ENCODE measurements at regions not wholly inside any gene's neighbourhood (a gene's known extent, or its start where the extent isn't known, plus 50 kb on each side); places are given as distances from the start of the nearest gene placed in this dataset.

DNA sequence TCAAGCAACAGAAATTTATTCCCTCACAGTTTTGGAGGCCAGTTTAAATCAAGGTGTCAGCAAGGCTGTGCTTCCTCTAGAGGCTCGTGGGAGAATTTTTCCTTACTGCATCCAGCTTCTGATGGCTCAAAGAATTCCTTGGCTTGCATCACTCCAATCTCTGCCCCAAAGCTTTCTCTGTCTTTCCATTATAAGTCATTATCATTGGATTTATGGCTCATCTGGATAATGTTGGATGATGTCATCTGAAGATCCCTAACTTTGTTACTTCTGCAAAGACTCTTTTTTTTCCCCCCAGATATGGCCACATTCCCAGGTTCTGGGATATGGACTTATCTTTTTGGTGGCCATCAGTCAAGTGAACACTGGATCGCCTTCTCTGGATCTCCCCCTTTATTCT is 146.3 kb upstream of the B3GAT2 start:
- Mint-ChIP-seq H3K27ac (no peak overlapping the region), H3K27me3 (no peaks in the 10 kb centered on the region), H3K36me3 (no peaks in the 10 kb centered on the region), H3K4me1 (ENCODE audit: unreplicated experiment) (peaks cover 12% of the 10 kb centered on the region), H3K4me3 (no peak overlapping the region), H3K9me3 (no peaks in the 10 kb centered on the region)
- TF ChIP-seq, protein P1, sequence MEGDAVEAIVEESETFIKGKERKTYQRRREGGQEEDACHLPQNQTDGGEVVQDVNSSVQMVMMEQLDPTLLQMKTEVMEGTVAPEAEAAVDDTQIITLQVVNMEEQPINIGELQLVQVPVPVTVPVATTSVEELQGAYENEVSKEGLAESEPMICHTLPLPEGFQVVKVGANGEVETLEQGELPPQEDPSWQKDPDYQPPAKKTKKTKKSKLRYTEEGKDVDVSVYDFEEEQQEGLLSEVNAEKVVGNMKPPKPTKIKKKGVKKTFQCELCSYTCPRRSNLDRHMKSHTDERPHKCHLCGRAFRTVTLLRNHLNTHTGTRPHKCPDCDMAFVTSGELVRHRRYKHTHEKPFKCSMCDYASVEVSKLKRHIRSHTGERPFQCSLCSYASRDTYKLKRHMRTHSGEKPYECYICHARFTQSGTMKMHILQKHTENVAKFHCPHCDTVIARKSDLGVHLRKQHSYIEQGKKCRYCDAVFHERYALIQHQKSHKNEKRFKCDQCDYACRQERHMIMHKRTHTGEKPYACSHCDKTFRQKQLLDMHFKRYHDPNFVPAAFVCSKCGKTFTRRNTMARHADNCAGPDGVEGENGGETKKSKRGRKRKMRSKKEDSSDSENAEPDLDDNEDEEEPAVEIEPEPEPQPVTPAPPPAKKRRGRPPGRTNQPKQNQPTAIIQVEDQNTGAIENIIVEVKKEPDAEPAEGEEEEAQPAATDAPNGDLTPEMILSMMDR (conservative IDR thresholded peaks at IDR 0.05) = no peak
- no peak for DNase-seq (ENCODE audit: extremely low spot score, unreplicated experiment)

DNA sequence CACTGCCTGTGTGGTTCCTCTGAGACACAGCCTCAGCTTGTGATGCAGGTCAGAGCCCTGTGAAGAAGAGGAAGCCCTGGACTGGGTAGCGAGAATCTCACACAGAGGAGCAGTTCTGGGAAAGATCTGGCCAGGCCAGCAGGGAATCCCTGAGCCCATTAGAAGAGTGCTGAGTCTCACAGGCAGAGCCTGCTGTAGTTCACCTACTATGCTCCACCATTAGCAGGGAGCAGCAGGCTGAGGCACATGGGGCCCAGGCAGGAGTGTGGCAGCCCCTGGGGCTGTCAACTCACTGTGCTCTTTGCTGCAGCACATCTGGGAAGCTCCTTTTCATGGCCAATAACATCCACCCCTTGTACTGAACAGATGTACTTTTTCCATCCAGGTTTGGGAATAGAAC is 146.8 kb upstream of the B3GAT2 start:
- Mint-ChIP-seq H3K36me3 (no peaks in the 10 kb centered on the region), H3K27me3 (no peaks in the 10 kb centered on the region), H3K9me3 (no peaks in the 10 kb centered on the region), H3K27ac (no peak overlapping the region), H3K4me1 (ENCODE audit: unreplicated experiment) (peaks cover 14% of the 10 kb centered on the region), H3K4me3 (no peak overlapping the region)
- no peak for DNase-seq (ENCODE audit: extremely low spot score, unreplicated experiment)
- TF ChIP-seq, protein P1 (conservative IDR thresholded peaks at IDR 0.05) = no peak

DNA sequence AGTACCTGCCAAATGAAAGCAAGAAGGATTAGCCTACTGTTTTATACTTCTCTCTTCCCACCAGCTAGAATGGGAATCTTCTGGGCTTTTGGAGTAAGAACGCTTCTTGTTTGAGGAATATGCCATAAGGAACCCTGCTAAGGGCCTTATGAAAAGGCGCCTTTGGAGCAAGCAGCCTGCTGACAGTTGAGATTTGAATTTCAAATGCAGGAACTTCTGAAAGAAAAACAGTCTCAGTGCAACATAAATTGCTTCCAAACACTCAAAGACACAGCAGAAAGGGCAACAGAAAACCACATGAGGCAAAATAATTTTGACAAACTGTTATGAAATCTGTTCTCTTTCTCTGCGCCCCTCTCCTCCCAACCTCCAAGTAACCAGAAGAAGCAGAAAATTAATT is 149.4 kb upstream of the B3GAT2 start:
- TF ChIP-seq, protein P1 (conservative IDR thresholded peaks at IDR 0.05) = no peak
- no peaks in the 10 kb centered on the region for H3K27me3 Mint-ChIP-seq

DNA sequence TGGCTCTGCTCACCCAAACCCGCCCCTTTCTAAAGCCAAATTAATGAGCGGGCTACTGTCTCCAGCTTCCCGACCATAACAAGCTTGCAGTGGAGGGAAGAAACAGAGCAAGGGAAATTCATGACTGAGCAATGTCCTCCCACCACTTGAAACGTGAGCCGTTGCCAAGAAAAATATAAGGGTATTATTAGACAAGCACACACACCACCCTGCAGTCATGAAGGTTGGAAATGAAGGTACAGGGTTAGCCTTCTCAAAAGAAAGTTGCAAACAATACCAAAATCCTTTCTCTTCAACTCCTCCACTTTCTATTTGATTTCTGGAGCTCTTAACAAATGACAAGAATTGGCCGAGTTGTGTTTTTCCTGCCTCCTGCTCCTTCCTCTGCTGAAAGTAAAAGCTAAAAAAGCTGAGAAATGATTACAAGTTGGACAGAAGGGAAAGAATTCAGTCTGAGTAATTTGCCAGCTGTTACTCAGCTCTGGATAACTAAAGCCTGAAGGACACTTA is 151.1 kb upstream of the B3GAT2 start:
- TF ChIP-seq, protein P1 (conservative IDR thresholded peaks at IDR 0.05) = no peak
- H3K27ac Mint-ChIP-seq = no peak overlapping the region
- no peaks in the 10 kb centered on the region for H3K9me3 Mint-ChIP-seq
- no peaks in the 10 kb centered on the region for H3K27me3 Mint-ChIP-seq
- no peak for DNase-seq (ENCODE audit: extremely low spot score, unreplicated experiment)
- peak overlapping the region; percentile 42 for H3K4me3 Mint-ChIP-seq
- H3K4me1 Mint-ChIP-seq (ENCODE audit: unreplicated experiment) = peaks cover 14% of the 10 kb centered on the region
- no peaks in the 10 kb centered on the region for H3K36me3 Mint-ChIP-seq

More for the DNA sequence above, 149.4 kb upstream of the B3GAT2 start:
- Mint-ChIP-seq H3K36me3 (no peaks in the 10 kb centered on the region), H3K9me3 (no peaks in the 10 kb centered on the region), H3K4me1 (ENCODE audit: unreplicated experiment) (peaks cover 14% of the 10 kb centered on the region), H3K4me3 (no peak overlapping the region), H3K27ac (no peak overlapping the region)
- no peak for DNase-seq (ENCODE audit: extremely low spot score, unreplicated experiment)

DNA sequence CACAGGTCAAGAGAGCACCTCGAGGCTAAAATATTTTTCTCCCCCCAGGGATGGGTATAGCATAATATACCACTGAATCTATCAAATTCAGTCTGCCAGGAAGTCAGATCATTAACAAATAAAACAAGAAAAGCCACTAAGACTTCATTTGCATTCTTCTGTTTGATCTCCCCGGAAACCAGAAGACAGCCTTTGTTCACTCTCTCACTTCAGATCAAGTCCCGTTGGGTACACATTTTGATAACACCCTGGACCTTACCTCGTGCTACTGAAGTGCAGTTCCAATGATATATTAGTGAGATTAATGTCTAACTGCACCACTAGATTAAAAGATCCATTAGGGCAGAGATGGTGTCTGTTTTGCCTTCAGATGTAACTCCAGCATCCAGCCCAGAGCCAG is 157.7 kb upstream of the B3GAT2 start:
- H3K4me3 Mint-ChIP-seq = no peak overlapping the region
- H3K9me3 Mint-ChIP-seq = peaks cover 5% of the 10 kb centered on the region
- TF ChIP-seq, protein P1 (conservative IDR thresholded peaks at IDR 0.05) = no peak
- H3K27ac Mint-ChIP-seq = no peak overlapping the region
- no peak for DNase-seq (ENCODE audit: extremely low spot score, unreplicated experiment)
- H3K36me3 Mint-ChIP-seq = no peaks in the 10 kb centered on the region
- H3K4me1 Mint-ChIP-seq (ENCODE audit: unreplicated experiment) = peaks cover 4% of the 10 kb centered on the region
- no peaks in the 10 kb centered on the region for H3K27me3 Mint-ChIP-seq

DNA sequence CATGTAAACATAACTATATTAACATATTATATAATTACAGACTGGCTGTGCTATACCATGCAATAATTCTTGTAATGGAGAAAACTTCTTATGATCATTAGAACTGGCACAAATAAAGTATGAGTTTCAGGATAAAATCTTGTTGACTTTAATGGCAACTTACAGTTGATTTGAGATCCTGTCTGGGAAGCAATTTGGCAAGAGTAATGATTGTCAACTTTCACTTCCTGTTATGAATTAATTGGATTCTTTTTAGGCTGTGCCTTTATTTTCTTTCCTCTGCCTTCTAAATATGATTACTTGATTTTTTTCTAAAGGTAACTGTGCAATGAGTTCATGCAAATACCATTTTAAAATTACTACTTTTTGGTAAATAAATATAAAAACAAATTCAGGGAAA is 158.1 kb upstream of the B3GAT2 start:
- H3K9me3 Mint-ChIP-seq = peaks cover 7% of the 10 kb centered on the region

More for the DNA sequence above, 158.1 kb upstream of the B3GAT2 start:
- Mint-ChIP-seq H3K36me3 (no peaks in the 10 kb centered on the region), H3K4me3 (no peak overlapping the region), H3K27ac (no peak overlapping the region), H3K4me1 (ENCODE audit: unreplicated experiment) (peaks cover 4% of the 10 kb centered on the region), H3K27me3 (no peaks in the 10 kb centered on the region)
- DNase-seq (ENCODE audit: extremely low spot score, unreplicated experiment) = no peak
- TF ChIP-seq, protein P1 (conservative IDR thresholded peaks at IDR 0.05) = no peak
